Stimulated activated naive CD8-positive, alpha-beta T cell treated with anti-CD3 and anti-CD28 coated beads, Interleukin-15, Interleukin-2, amounts not matched to agents 100 ng/mL and 50 ng/mL, for 24 hours (primary cell): ENCODE measurements at regions not wholly inside any gene's neighbourhood (a gene's known extent, or its start where the extent isn't known, plus 50 kb on each side); places are given as distances from the start of the nearest gene placed in this dataset.

ENCODE experiments used
- H3K27ac Mint-ChIP-seq: one replicate; pipeline ENCODE4 v1.8.0; 2021; ENCODE audit warnings: mild to moderate bottlenecking, mixed read lengths
- H3K27me3 Mint-ChIP-seq: one replicate; pipeline ENCODE4 v1.8.0; 2021; ENCODE audit warnings: mixed read lengths
- H3K36me3 Mint-ChIP-seq: one replicate; pipeline ENCODE4 v1.8.0; 2021; ENCODE audit warnings: low read depth, mixed read lengths
- H3K4me1 Mint-ChIP-seq: one replicate; pipeline ENCODE4 v1.8.0; 2021; ENCODE audit warnings: low read depth, mixed read lengths
- H3K4me3 Mint-ChIP-seq: one replicate; pipeline ENCODE4 v1.8.0; 2021; ENCODE audit warnings: mild to moderate bottlenecking, mixed read lengths
- H3K9me3 Mint-ChIP-seq: one replicate; pipeline ENCODE4 v1.8.0; 2021; ENCODE audit warnings: mixed read lengths

DNA sequence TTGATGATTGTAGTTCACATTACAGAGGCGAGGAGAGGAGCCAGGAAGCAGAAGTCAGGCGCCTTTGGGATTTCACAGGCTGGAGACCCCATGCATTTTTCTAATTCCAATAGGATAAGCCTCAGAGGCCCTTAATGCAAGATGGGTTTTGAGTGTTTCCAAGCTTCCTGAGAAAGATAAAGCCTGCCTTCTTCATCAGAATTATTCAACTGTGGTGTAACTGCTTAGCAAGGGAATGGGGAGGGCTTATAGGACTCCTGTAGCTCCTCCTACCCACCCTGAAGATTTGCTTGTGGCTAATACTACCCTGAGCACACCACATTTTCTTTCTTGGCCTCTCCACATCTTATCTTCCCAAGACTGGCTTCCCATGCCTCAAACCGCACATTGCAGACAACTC is 151.1 kb upstream of the ISX start:
- no peaks in the 10 kb centered on the region for H3K36me3 Mint-ChIP-seq
- no peak overlapping the region for H3K27ac Mint-ChIP-seq
- H3K9me3 Mint-ChIP-seq, result no peaks in the 10 kb centered on the region
- H3K27me3 Mint-ChIP-seq, result peaks cover 7% of the 10 kb centered on the region
- no peaks in the 10 kb centered on the region for H3K4me1 Mint-ChIP-seq
- H3K4me3 Mint-ChIP-seq, result no peak overlapping the region

DNA sequence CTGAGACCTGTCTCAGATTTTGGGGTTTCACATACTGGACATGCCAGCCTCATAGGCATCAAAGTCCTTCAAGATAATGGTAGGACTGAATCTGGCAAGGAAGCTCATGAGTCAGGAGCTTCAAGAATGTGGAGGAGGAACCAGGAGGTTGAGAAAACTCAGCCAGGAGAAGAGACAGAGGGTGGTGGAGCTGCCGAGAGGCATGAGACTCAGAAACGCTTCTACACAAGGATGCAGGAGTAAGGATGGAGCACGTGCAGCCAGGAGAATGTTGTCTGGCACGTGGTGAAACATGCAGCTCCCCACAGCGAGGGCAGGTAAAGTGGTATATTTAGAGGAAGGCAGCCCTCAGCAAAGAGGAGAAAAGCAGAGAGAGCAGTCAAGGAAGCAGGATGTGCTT is 148.7 kb upstream of the ISX start:
- H3K27me3 Mint-ChIP-seq, result peaks cover 7% of the 10 kb centered on the region
- H3K27ac Mint-ChIP-seq, result no peak overlapping the region
- H3K4me1 Mint-ChIP-seq, result no peaks in the 10 kb centered on the region
- H3K9me3 Mint-ChIP-seq, result peaks cover 6% of the 10 kb centered on the region
- H3K36me3 Mint-ChIP-seq, result no peaks in the 10 kb centered on the region
- H3K4me3 Mint-ChIP-seq, result no peak overlapping the region

DNA sequence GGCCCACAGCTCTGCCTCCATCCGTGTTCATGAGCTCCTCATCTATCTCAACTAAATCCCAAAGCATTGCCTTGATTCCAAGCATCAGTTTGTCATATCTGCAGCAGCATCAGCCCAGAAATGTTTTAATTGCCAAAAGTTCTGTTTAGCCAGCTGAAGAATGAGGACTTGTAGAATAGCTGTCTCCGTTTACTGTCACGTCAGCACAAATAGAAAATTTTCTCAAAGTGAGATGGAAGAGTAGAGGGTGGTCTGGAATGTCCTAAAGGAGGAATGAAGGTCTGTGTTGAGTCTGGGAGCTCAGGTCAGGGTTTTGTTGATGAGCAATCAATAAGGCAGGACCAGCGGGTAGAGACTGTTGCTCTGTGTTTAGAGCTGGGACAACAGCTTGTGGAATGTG is 134.9 kb upstream of the ISX start:
- Mint-ChIP-seq H3K27me3 (no peaks in the 10 kb centered on the region), H3K27ac (no peak overlapping the region), H3K4me1 (no peaks in the 10 kb centered on the region), H3K4me3 (no peak overlapping the region), H3K9me3 (no peaks in the 10 kb centered on the region), H3K36me3 (no peaks in the 10 kb centered on the region)

DNA sequence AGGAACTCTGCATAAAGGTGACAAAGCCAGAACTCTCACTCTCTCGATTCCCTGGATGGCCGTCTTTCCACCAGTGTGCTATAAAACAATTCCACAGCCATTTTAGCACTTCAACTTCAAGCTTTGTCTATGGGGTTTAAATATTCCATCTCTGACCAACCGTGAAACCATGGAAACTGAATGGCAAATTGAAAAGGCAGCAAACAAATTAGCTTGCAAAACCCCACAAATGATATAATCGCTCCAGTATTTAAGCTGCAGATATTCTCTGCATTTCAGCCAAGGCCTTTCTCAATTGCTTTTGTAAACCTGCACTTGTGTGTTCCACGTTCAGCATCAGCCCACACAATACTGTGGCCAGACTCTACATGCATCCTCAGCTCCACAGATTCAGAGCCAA is 131.7 kb upstream of the ISX start:
- no peaks in the 10 kb centered on the region for H3K4me1 Mint-ChIP-seq
- no peaks in the 10 kb centered on the region for H3K27me3 Mint-ChIP-seq
- H3K9me3 Mint-ChIP-seq, result peaks cover 11% of the 10 kb centered on the region
- H3K4me3 Mint-ChIP-seq, result no peak overlapping the region
- H3K36me3 Mint-ChIP-seq, result no peaks in the 10 kb centered on the region
- H3K27ac Mint-ChIP-seq, result no peak overlapping the region

DNA sequence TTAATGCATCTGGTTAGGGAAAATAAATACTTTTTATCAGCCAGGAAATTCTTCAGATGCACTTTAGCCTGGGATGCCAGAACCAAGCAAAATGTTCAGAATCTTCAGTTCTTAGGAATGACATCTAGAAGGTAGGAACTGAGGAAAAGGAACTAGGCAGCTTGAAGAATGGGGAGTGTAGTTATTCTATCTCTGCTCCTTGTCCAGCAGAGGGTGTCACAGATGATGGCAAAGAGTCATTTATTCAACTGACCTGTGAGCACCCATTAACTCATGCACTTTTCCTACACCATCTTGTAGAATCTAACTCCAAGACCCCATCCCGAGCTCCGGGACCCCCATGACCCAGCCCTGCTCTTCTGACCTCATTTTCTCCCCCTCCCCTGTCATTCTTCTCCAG is 122.1 kb upstream of the ISX start:
- Mint-ChIP-seq H3K36me3 (no peaks in the 10 kb centered on the region), H3K4me1 (no peaks in the 10 kb centered on the region), H3K27ac (no peak overlapping the region), H3K4me3 (no peak overlapping the region), H3K27me3 (peaks cover 5% of the 10 kb centered on the region), H3K9me3 (peaks cover 10% of the 10 kb centered on the region)

DNA sequence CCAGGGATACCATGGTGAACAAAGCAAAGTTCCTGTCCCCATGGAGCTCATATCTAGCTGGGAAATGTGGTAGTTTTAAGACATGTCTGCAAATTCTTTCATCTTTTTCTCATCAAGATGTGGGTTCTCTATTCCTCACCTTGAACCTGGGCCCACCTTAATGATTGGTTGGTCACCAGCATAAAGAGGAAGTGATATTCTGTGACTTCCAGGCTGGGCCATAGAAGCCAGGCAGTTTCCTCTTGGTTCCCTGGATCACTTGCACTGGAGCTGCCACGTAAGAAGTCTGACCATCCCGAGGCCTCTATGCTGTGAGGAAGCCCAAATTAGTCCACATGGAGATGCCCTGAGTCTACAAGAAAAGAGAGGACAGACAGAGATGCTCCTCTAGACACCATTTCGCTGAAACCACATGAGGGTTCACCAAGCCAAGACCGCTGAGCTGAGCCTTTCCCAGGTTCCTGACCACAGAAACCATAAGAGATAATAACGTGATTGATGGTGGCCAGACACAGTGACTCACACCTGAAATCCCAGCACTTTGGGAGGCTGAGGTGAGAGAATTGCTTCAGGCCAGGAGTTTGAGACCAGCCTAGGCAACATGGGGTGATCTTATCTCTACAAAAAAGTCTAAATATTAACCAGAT is 119.5 kb upstream of the ISX start:
- no peaks in the 10 kb centered on the region for H3K36me3 Mint-ChIP-seq
- no peaks in the 10 kb centered on the region for H3K9me3 Mint-ChIP-seq
- H3K4me3 Mint-ChIP-seq, result no peak overlapping the region
- H3K4me1 Mint-ChIP-seq, result no peaks in the 10 kb centered on the region
- no peaks in the 10 kb centered on the region for H3K27me3 Mint-ChIP-seq
- no peak overlapping the region for H3K27ac Mint-ChIP-seq

DNA sequence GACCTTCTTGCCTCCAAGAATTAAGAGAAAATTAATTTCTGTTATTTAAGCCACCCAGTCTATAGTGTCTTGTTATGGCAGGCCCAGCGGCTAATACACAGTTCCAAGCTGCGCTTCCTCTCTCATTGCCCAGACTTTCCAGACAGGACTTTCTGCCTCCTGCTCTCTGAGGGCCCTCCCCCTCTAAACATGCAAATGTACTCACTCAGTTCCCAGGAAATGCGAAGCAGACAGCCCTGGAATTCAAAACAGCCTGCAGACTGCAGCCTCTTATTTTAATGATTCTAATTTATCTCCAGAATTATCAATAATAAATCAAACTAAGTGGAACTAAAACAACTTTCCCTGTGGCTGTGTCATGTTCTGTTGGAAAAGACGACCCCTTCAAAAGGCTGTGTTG is 115.5 kb upstream of the ISX start:
- no peaks in the 10 kb centered on the region for H3K9me3 Mint-ChIP-seq
- H3K27me3 Mint-ChIP-seq, result no peaks in the 10 kb centered on the region
- H3K36me3 Mint-ChIP-seq, result no peaks in the 10 kb centered on the region
- no peak overlapping the region for H3K4me3 Mint-ChIP-seq
- H3K27ac Mint-ChIP-seq, result no peak overlapping the region
- no peaks in the 10 kb centered on the region for H3K4me1 Mint-ChIP-seq

DNA sequence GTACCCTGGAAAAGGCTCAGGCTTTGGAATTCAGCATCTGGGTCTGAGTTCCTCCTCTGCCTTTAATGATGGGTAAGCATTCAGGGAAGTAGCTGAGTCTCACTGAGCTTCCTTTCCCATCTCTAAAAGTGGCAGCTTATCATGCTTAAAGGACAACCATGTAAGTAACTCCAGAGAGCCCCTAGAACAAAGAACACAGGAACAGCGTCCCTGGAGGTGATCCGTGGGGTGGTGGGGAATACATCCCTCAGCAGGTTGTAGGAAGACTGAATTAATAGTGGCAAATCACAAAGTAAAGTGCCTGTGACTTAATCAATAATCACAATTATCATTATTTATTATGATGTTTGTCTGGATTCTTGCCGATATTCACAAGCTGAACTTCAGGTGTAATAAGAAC is 114.7 kb upstream of the ISX start:
- H3K9me3 Mint-ChIP-seq, result no peaks in the 10 kb centered on the region
- no peak overlapping the region for H3K27ac Mint-ChIP-seq
- no peaks in the 10 kb centered on the region for H3K36me3 Mint-ChIP-seq
- H3K4me1 Mint-ChIP-seq, result no peaks in the 10 kb centered on the region
- H3K27me3 Mint-ChIP-seq, result no peaks in the 10 kb centered on the region
- no peak overlapping the region for H3K4me3 Mint-ChIP-seq

DNA sequence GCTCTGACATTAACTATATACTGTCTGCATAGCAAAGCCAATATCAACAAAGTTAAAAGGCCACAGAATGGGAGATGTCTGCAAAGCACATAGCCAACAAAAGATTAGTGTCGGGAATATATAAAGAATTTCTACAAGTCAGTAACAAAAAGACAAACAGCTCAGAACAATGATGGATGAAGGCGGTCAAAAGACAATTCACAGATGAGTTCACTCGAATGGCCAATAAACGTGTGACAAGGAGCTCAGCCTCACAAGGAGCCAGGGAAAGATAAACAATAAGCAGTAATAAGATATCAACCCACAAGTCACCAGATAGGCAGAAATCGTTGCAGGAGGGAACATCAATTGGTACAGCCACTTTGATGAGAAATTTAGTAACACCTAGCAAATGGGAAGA is 106.0 kb upstream of the ISX start:
- no peak overlapping the region for H3K27ac Mint-ChIP-seq
- H3K9me3 Mint-ChIP-seq, result no peaks in the 10 kb centered on the region
- H3K27me3 Mint-ChIP-seq, result no peaks in the 10 kb centered on the region
- no peaks in the 10 kb centered on the region for H3K36me3 Mint-ChIP-seq
- no peak overlapping the region for H3K4me3 Mint-ChIP-seq
- no peaks in the 10 kb centered on the region for H3K4me1 Mint-ChIP-seq

DNA sequence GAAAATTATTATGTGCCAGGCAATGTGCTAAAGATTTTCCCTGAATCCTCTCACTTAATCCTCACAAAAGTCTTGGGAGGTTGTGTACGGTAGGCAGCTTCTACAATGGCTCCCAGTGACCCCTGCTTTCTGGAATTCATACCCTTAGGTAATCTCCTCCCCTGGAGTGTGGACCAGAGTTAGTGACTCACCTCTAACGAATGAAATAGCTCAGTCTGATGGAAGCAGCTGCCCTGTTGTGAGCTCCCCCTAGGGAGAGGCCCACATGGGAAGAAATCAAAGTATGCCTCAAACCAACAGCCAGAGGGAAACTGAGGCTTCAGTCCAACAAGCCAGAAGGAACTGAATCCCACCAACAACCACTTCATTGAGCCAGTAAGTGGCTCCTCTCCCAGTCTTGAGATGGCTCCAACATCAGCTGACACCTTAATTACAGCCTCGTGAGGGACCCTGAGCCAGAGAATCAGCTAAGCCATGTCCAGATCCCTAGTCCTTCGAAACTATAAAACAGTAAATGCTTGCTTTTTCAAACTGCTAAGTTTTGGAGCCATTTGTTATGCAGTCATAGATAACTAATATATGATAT is 98.9 kb upstream of the ISX start:
- Mint-ChIP-seq H3K27me3 (no peaks in the 10 kb centered on the region), H3K4me3 (no peak overlapping the region), H3K9me3 (no peaks in the 10 kb centered on the region), H3K27ac (no peak overlapping the region), H3K4me1 (no peaks in the 10 kb centered on the region), H3K36me3 (no peaks in the 10 kb centered on the region)

DNA sequence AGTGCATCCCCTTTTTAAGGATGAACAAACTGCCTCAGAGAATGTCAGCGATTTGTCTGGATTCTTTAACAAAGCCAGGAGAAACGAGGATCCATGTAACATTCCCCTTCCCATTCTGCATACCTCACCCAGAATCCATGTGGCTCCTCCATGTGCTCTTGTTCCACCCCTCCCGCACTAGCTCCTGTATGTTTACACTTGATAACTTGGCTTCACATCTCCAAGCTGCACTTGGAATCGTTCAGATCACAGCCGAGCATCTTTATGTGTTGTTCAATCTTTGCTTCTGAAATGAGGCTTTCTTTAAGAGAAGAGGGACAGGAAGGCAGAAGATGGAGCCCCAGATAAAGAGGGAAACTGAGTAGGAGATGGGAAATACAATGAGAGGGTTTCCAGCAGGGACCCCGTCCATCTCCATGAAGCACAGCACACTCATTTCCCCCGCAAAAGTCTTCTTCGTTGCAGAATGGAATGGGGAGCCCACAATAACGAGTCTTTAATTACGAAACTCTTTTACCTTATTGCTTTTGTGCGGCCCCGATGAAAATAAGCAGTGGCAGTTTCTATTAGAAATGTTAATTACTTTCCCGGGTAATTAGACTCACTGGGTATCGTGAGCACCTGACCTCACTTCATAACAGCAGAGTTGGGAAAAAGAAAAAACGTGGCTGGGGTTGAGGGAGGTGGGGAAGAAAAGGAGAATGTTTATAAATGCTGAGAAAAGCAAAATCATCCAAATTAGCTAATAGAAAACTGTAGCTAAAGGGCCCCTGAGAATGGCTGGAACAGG is 96.8 kb upstream of the ISX start:
- Mint-ChIP-seq H3K4me3 (no peak overlapping the region), H3K36me3 (no peaks in the 10 kb centered on the region)

DNA sequence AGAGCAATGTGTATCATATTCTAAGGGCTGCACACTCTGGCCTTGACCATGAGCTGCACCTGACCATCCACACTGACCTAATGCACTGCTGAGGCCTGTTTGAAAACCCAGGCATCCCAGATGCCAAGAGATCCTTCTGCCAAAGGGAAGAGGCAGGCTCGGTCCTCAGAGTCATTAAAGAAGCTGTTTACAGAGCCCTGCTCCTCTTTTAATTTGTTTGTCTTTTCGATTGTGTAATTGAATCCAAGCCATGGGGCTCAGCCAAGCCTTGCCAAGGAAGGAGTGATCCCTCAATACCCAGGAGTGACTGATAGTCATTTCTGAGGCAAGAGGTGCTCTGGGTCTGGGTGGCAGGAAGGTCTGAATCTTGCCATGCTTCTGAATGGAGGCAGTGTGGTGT is 94.5 kb upstream of the ISX start:
- Mint-ChIP-seq H3K27ac (no peak overlapping the region), H3K36me3 (no peaks in the 10 kb centered on the region), H3K4me3 (no peak overlapping the region), H3K27me3 (no peaks in the 10 kb centered on the region), H3K4me1 (no peaks in the 10 kb centered on the region), H3K9me3 (peaks cover 3% of the 10 kb centered on the region)

More for the DNA sequence above, 96.8 kb upstream of the ISX start:
- Mint-ChIP-seq H3K9me3 (no peaks in the 10 kb centered on the region), H3K27ac (no peak overlapping the region), H3K27me3 (no peaks in the 10 kb centered on the region), H3K4me1 (no peaks in the 10 kb centered on the region)

DNA sequence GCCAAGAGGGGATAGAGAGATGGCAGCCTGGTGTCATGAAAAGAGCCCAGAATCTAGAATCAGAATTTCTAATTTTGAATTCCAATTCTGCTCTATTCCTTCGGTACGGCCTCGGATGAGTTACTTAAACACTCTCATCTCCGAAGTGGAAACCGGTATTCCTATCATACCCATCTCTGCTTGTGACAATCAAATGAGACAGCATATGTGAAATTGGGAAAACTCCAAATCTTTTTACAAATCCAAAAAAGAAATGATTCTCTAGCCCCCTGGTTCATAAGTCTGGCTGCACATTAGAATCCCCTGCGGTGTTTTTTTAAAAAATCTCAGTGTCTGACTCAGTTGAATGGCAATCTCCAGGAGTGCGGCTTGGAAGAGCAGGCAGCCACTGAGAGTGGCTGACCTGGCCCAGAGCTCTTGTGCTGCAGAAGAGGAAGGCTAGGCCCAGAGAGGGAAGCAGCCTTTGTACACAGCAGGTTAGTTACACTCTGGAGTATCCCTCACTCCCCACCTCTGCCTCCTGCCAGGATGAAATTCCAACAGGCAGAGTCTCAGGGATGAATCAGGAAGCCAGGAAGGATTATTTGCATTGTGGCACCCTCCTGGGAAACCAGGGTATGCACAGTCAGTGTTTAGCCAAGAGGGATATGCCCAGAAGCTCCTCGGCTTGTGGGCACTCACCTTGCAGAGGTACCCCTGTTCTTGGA is 93.6 kb upstream of the ISX start:
- H3K4me3 Mint-ChIP-seq, result no peak overlapping the region
- no peaks in the 10 kb centered on the region for H3K4me1 Mint-ChIP-seq
- H3K27ac Mint-ChIP-seq, result no peak overlapping the region
- H3K36me3 Mint-ChIP-seq, result no peaks in the 10 kb centered on the region
- no peaks in the 10 kb centered on the region for H3K27me3 Mint-ChIP-seq
- peaks cover 3% of the 10 kb centered on the region for H3K9me3 Mint-ChIP-seq

DNA sequence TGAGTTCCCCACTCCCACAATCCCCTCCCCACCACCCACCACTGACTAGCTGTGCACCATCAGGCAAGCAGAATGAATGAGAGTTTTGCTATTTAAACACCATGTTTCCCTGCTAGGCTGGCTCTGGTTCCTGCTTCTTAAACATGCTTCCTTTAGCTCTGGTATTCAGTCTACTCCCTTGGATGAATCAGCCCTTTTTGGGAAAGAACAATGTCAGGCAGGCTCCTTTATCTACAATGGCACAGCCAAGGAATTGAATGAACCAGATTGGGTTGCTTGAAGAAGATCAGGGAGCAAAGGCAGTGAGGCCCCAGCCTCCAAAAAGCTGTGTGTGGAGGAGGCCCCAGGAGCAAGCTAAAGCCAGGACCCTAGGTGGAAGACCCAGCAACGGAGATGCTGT is 92.9 kb upstream of the ISX start:
- Mint-ChIP-seq H3K27me3 (no peaks in the 10 kb centered on the region), H3K27ac (no peak overlapping the region), H3K36me3 (no peaks in the 10 kb centered on the region), H3K4me3 (no peak overlapping the region), H3K4me1 (no peaks in the 10 kb centered on the region), H3K9me3 (peaks cover 3% of the 10 kb centered on the region)

DNA sequence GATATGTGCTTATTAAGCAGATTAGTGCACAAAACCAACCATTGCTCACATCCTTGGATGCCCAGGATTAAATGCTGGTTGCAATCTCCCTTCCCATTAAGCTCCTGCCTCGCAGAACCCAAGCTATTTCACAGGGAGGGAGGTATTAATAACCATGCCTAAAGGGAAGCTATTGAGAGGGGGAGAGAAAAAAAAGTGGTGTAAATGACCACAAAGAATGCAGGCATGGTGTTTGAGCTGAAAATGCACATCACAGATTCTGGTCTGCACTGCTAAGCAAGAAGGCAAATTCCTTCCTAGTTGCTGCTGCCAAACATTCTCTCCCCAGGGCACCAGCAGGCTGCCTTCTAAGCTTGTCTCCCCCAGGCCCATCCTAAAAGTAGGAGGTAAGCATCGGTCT is 92.0 kb upstream of the ISX start:
- H3K4me1 Mint-ChIP-seq, result no peaks in the 10 kb centered on the region
- no peak overlapping the region for H3K4me3 Mint-ChIP-seq
- H3K27me3 Mint-ChIP-seq, result no peaks in the 10 kb centered on the region
- no peak overlapping the region for H3K27ac Mint-ChIP-seq
- H3K9me3 Mint-ChIP-seq, result peaks cover 3% of the 10 kb centered on the region
- no peaks in the 10 kb centered on the region for H3K36me3 Mint-ChIP-seq
